Stimulated activated CD8-positive, alpha-beta memory T cell treated with anti-CD3 and anti-CD28 coated beads, Interleukin-7, amount 100 ng/mL, for 48 hours (primary cell): ENCODE measurements at regions not wholly inside any gene's neighbourhood (a gene's known extent, or its start where the extent isn't known, plus 50 kb on each side); places are given as distances from the start of the nearest gene placed in this dataset.
"Not testable (repeated sequence)": the region's sequence is repeated elsewhere in the genome, so short reads cannot be mapped to it uniquely, and the experiment has no call there.

Experiments used
- DNase-seq, 2 donors: peaks; one replicate each; pipeline ENCODE4 v3.0.0-alpha.2; 2020; ENCODE audit warnings: low read depth in 1 of 2; ENCODE audit errors: extremely low read depth in 1 of 2

GRCh38 chr18:40346146-40346545 lies 1608.9 kb upstream of the PIK3C3 start:
- no peak for DNase-seq

DNA sequence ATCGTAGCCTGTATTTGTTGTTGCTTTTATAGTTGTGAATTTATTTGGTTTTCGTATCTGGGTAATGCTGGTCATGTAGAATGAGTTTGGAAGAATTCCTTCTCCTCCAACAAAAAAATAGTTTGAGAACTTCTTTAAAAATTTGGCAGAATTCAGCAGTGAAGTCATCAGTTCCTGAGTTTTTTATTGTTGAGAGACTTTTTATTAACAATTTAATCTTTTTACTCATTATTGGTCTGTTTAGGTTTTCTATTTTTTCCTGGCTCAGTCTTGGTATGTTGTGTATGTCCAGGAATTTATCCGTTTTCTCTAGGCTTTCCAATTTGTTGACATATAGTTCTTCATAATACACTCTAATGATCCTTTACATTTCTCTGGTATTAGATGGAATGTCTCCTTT lies 1613.3 kb upstream of the PIK3C3 start:
- no peak for DNase-seq

GRCh38 chr18:40338284-40338683 lies 1616.8 kb upstream of the PIK3C3 start:
- no peak for DNase-seq

DNA sequence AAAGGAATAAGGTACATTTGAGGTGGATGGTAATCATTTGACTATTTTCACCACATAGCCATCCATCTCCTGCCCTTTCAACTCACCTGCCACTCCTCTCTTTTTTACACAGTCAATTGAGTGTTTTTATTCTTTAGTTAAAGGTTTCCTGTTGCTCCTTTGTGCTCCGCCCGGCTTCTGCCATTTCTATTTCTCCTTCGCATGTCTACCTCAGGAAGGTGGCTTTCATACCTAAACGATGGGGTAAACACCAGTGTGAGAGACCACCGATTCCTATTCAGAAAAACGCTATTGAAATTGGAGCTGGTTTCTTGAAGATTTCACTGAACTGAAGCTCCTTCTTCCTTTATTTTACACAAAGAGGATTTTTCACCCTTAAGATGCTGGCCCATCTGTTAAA lies 1628.0 kb upstream of the PIK3C3 start:
- no peak for DNase-seq

GRCh38 chr18:40325988-40326387 lies 1629.0 kb upstream of the PIK3C3 start:
- DNase-seq, result no peak

DNA sequence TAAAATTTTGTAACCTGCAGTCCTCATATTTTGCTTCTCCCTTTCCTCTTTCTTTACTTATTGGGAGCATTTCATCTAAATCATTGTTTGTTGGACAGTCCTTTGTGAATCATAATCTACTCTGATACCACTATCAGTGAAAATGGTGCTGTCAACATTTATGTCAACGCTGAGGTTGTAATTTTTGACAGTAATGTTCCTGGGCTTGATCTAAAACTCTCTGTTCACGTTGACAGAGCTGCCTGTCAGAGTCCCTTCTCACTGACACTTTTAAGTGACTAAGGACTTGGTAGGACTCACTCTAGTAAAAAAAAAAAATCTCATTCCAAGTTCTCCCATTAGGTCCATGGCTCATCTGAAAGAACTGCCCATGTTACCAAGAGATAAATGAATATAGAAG lies 1640.8 kb upstream of the PIK3C3 start:
- no peak for DNase-seq

DNA sequence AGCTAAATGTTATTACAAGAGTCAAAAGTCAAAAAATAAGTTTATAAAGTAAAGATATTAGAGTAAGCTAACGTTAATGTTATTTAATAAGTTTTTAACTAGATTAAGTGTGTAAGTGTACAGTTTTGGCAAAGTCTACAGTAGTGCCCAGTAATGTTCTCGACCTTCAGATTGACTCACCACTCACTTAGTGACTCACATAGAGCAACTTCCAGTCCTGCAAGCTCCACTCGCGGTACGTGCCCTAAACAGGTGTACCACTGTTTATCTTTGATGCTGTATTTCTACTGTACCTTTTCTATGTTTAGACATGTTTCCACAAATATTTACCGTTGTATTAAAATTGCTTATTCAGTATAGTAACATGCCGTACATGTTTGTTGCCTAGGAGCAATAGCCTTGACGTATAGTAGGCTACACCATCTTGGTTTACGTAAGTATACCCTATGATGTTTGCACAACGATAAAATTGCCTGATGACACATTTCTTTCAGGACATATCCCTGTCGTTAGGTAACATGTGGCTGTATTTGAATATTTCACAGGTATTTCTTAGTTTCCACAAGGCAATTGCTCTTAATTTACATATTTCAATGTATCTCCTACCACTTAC lies 1641.9 kb upstream of the PIK3C3 start:
- DNase-seq, result no peak

GRCh38 chr18:40307627-40308026 lies 1647.4 kb upstream of the PIK3C3 start:
- DNase-seq, result no peak

- DNase-seq, result no peak
Observed at GRCh38 chr18:40296717-40297413, 1658.2 kb upstream of the PIK3C3 start.

DNA sequence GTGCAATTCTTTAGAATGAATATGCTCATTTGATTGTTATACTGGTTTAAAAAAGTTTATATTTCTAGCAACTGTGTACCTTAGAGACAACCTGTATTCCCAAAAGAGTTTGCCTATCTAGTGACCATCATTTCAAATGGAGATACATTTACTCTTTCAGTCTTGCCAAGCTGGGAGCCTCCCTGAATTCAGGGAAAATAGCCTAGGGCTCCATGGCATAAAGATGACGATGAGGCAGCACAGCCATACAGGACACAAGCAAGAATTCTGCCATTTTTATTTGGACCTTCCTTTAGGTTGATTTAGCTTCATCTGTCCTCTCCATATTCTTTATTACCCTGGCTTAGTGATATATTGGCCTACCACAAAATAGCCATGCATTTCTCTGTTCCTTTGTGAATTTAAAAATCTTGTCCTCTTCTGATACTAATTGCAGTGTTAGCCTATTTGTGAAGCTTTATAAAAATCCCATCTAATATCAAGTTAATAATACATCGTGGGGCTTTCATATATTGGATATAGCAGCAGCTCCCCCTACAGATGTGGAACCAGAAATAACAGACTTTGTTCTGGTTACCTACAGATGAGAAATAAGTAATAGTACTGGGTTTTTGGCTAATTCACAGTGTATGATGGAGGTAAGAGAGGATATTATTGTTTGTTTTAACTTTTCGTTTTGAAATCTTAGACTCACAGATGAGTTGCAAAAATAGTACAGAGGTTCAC lies 1661.9 kb upstream of the PIK3C3 start:
- no peak for DNase-seq

DNA sequence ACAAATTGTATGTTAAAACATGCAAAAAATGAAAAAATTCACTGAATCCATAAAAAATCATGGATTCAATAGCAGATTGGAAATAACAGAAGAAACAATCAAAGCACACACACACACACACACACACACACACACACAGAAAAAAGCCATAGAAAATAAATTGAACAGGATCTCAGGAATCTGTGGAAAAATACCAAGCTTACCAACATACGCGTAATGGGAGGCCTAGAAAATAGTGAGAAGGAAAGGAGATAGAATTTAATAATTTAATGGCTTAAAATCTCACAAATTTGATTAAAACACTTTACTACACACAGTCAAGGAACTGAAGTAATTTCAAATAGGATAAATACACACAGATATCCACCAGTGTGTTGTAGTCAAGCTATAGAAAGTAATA lies 1671.5 kb upstream of the PIK3C3 start:
- no peak for DNase-seq

- DNase-seq, result not testable (repeated sequence)
Observed at GRCh38 chr18:40281356-40281755, 1673.7 kb upstream of the PIK3C3 start.

GRCh38 chr18:40274618-40275196 lies 1680.3 kb upstream of the PIK3C3 start:
- no peak for DNase-seq

- DNase-seq, result no peak
Observed at GRCh38 chr18:40272630-40273231, 1682.3 kb upstream of the PIK3C3 start.

DNA sequence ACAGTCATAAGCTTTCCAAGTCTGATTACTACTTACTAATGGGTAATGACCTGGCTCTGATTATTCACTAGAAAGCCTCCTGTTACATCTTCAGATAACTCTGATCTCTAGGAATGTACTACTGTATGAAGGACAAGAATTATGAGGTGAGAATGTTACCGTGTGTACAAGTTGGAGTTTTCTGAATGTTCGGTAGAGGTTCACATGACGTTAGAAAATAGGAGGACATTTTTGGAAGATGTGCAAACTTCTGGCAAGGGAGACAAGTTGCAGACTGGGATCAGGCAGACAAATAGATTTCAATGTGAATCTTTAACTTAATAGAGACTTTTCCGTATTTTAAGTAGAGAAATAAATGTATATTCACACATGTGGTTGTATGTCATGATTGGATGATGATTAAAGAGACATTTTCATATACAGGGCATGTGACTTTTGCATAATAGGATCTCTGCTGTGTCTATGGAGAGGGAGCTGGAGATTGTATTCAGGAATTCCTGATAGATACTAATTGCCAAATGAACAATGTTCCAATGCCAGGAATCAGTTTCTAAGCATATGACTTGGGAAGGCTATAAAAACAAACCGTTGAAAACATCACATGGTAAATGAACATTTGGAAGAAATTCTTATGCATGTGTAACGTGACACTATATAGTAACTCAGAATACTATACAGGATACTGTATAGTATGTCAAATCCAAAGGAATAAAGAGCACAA lies 1695.8 kb upstream of the PIK3C3 start:
- DNase-seq, result no peak

DNA sequence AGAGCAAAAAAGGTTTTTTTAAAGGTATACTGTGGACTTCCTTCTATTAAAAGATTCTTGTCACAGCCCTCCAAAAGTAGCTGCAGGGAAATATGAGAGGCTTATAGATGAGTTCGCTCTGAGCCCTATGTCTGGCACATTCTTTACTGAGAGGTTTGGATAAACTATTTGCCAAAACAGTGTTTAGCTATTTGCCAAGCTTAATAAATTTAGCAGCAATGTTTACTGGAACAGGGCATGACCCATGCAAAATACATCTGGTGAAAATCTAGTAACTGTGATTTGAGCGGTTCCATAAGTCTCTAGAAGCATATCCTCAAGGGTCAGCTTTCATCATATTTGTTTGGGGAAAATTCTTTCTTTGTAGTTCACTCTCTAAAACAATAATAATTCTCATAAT lies 1696.7 kb upstream of the PIK3C3 start:
- no peak for DNase-seq

GRCh38 chr18:40250236-40250635 lies 1704.8 kb upstream of the PIK3C3 start:
- no peak for DNase-seq

- no peak for DNase-seq
Observed at GRCh38 chr18:40249390-40250080, 1705.5 kb upstream of the PIK3C3 start.

- not testable (repeated sequence) for DNase-seq
Observed at GRCh38 chr18:40245612-40246011, 1709.4 kb upstream of the PIK3C3 start.

GRCh38 chr18:40243607-40244006 lies 1711.4 kb upstream of the PIK3C3 start:
- no peak for DNase-seq
